HCT116 (cell line): ENCODE measurements at regions not wholly inside any gene's neighbourhood (a gene's known extent, or its start where the extent isn't known, plus 50 kb on each side); places are given as distances from the start of the nearest gene placed in this dataset.

Experiments used
- ATAC-seq: fragments of 200-7000 bp; cut with Tn5 transposase; 2 replicates; pipeline ENCODE4 v1.9.1; 2020; ENCODE audit warnings: mild to moderate bottlenecking, moderate library complexity
- BruUV-seq: library from RNA; stranded (reverse); fragments of 400-500 nt; replicated peaks from 2 replicates; lab custom pipeline; 2021; lab: Mats Ljungman, UMichigan
- CTCF ChIA-PET: fragments of 300-600 bp; sonication (Branson Sonifier 250); formaldehyde crosslinking; loops from one replicate; lab custom pipeline; 2021; ENCODE audit warnings: antibody characterized with exemption; lab: Charles Lee
- POLR2A ChIA-PET: fragments of 300-600, 350-600 bp; sonication (Branson Sonifier 250); formaldehyde crosslinking; loops from one replicate; lab custom pipeline; 2021; ENCODE audit warnings: antibody characterized with exemption; lab: Charles Lee
- RAD21 ChIA-PET, 2 experiments: fragments of 300-600 bp; sonication (Branson Sonifier 250); formaldehyde crosslinking; loops; one replicate each; lab custom pipeline; 2023; ENCODE audit warnings: low total read pairs in 2 of 2; ENCODE audit not compliant: uncharacterized antibody in 2 of 2, unreplicated experiment in 2 of 2, low non-redundant PET in 1 of 2; lab: Charles Lee
- DNase-seq: peaks from one replicate; pipeline ENCODE4 v3.0.0-alpha.2; 2010; ENCODE audit warnings: low read depth, low spot score
- H2AFZ ChIP-seq: fragments of 200-600 bp; shearing (Covaris generic), sonication (generic); 2 replicates; pipeline ENCODE4 v1.6.1; 2017; ENCODE audit warnings: low read depth, mixed run types, mixed read lengths, antibody characterized with exemption, low read length; ENCODE audit not compliant: poor library complexity, severe bottlenecking
- H3K27ac ChIP-seq: 2 replicates; pipeline ENCODE4 v1.5.1; 2012; ENCODE audit warnings: low read depth, low read length
- H3K27me3 ChIP-seq: fragments of 200-600 bp; sonication (generic); 2 replicates; pipeline ENCODE4 v1.6.1; 2016; ENCODE audit warnings: mixed run types, low read length, mixed read lengths; ENCODE audit not compliant: insufficient read depth
- H3K36me3 ChIP-seq, 2 experiments: fragments of 200-500 bp in 1 of 2; fragments of 200-600 bp in 1 of 2; sonication (Bioruptor generic) in 1 of 2; sonication (generic) in 1 of 2; 2 replicates each; pipeline versions ENCODE4 v1.5.1 to v1.6.1; 2014 to 2016; ENCODE audit warnings: low read length in 2 of 2, inconsistent platforms in 1 of 2, mixed read lengths in 1 of 2, mixed run types in 1 of 2; ENCODE audit not compliant: insufficient read depth in 2 of 2, control insufficient read depth in 1 of 2
- H3K4me1 ChIP-seq, 2 experiments: fragments of 200-600 bp in 1 of 2; sonication (generic) in 1 of 2; 2 replicates each; pipeline versions ENCODE4 v1.5.1 to v1.6.1; 2012 to 2017; ENCODE audit warnings: low read length in 2 of 2, inconsistent platforms in 1 of 2, mild to moderate bottlenecking in 1 of 2, mixed read lengths in 1 of 2, mixed run types in 1 of 2, moderate library complexity in 1 of 2; ENCODE audit not compliant: insufficient read depth in 2 of 2, control insufficient read depth in 1 of 2
- H3K4me2 ChIP-seq: fragments of 200-600 bp; sonication (generic); 2 replicates; pipeline ENCODE4 v1.6.1; 2017; ENCODE audit warnings: mixed run types, low read length, mixed read lengths
- H3K4me3 ChIP-seq, 2 experiments: fragments of 200-600 bp in 1 of 2; sonication (generic) in 1 of 2; replicated peaks in 1 of 2; 2 replicates each; pipeline ENCODE4 v1.5.1; 2011 to 2016; ENCODE audit warnings: low read length in 2 of 2, control low read depth in 1 of 2, low read depth in 1 of 2, mild to moderate bottlenecking in 1 of 2, mixed read lengths in 1 of 2, mixed run types in 1 of 2
- H3K79me2 ChIP-seq: fragments of 200-600 bp; sonication (generic); 2 replicates; pipeline ENCODE4 v1.6.1; 2017; ENCODE audit warnings: mild to moderate bottlenecking, mixed run types, low read length, moderate library complexity, mixed read lengths; ENCODE audit not compliant: insufficient read depth
- H3K9ac ChIP-seq: fragments of 200-600 bp; sonication (generic); 2 replicates; pipeline ENCODE4 v1.6.1; 2016; ENCODE audit warnings: low read length, mixed read lengths
- H3K9me2 ChIP-seq: fragments of 200-600 bp; sonication (generic), shearing (Covaris generic); 2 replicates; pipeline ENCODE4 v1.6.1; 2017; ENCODE audit warnings: mixed run types, mild to moderate bottlenecking, moderate library complexity; ENCODE audit not compliant: insufficient read depth
- H3K9me3 ChIP-seq, 2 experiments: fragments of 200-500 bp in 1 of 2; fragments of 200-600 bp in 1 of 2; sonication (Bioruptor generic) in 1 of 2; sonication (generic) in 1 of 2; 2 replicates each; pipeline ENCODE4 v1.6.1; 2014 to 2017; ENCODE audit warnings: low read length in 2 of 2, mixed read lengths in 2 of 2, inconsistent platforms in 1 of 2, low read depth in 1 of 2, mild to moderate bottlenecking in 1 of 2, mixed run types in 1 of 2, moderate library complexity in 1 of 2; ENCODE audit not compliant: control insufficient read depth in 1 of 2, insufficient read depth in 1 of 2
- H4K20me1 ChIP-seq: fragments of 200-600 bp; sonication (generic), shearing (Covaris generic); 2 replicates; pipeline ENCODE4 v1.6.1; 2017; ENCODE audit warnings: mixed run types, mild to moderate bottlenecking, moderate library complexity; ENCODE audit not compliant: insufficient read depth
- CBX3 ChIP-seq: IDR thresholded peaks from 2 replicates; pipeline ENCODE4 v1.6.1; 2012; ENCODE audit warnings: low read depth
- CEBPB ChIP-seq: IDR thresholded peaks from 2 replicates; pipeline ENCODE4 v1.6.1; 2012; ENCODE audit warnings: low read depth
- CTCF ChIP-seq, 3 experiments: fragments of 200-600 bp in 1 of 3; sonication (generic) in 1 of 3; IDR thresholded peaks in 2 of 3; conservative IDR thresholded peaks in 1 of 3; 2 replicates each; pipeline ENCODE4 v1.5.1; 2012 to 2017; ENCODE audit warnings: low read depth in 2 of 3, low read length in 2 of 3, antibody characterized with exemption in 1 of 3, borderline replicate concordance in 1 of 3, control low read depth in 1 of 3, mild to moderate bottlenecking in 1 of 3, mixed read lengths in 1 of 3, mixed run types in 1 of 3, moderate library complexity in 1 of 3; ENCODE audit not compliant: insufficient read depth in 1 of 3
- EGR1 ChIP-seq: IDR thresholded peaks from 2 replicates; pipeline ENCODE4 v1.6.1; 2012; ENCODE audit warnings: low read depth
- EZH2 ChIP-seq: fragments of 200-600 bp; sonication (generic); IDR thresholded peaks from 2 replicates; pipeline ENCODE4 v1.6.1; 2017; ENCODE audit warnings: antibody characterized with exemption, mixed run types
- JUND ChIP-seq: IDR thresholded peaks from 2 replicates; pipeline ENCODE4 v1.6.1; 2012
- RAD21 ChIP-seq: IDR thresholded peaks from 2 replicates; pipeline ENCODE4 v1.6.1; 2012; ENCODE audit warnings: low read depth, mild to moderate bottlenecking
- SIN3A ChIP-seq: IDR thresholded peaks from 2 replicates; pipeline ENCODE4 v1.6.1; 2012; ENCODE audit warnings: low read depth
- SP1 ChIP-seq: IDR thresholded peaks from 2 replicates; pipeline ENCODE4 v1.6.1; 2012; ENCODE audit warnings: low read depth
- YY1 ChIP-seq: IDR thresholded peaks from 2 replicates; pipeline ENCODE4 v1.6.1; 2011; ENCODE audit warnings: low read length, low read depth, moderate library complexity, mild to moderate bottlenecking; ENCODE audit not compliant: insufficient replicate concordance; ENCODE audit errors: extremely low read depth
- ZBTB33 ChIP-seq: IDR thresholded peaks from 2 replicates; pipeline ENCODE4 v1.6.1; 2011; ENCODE audit warnings: mild to moderate bottlenecking, low read length, moderate library complexity; ENCODE audit not compliant: insufficient replicate concordance; ENCODE audit errors: extremely low read depth
- ZFX ChIP-seq: fragments of 450-650 bp; IDR thresholded peaks from 2 replicates; pipeline ENCODE4 v1.6.1; 2017
- intact Hi-C: fragments of 100-400 bp; cut with micrococcal nuclease; formaldehyde crosslinking; loops from 2 replicates; pipeline ENCODE4 v1.10.0; 2022

GRCh38 chr13:44267980-44268379 is 105.6 kb upstream of the SERP2 start:
- TF ChIP-seq CBX3: no peak
- TF ChIP-seq EZH2: no peak
- no peak for TF ChIP-seq RAD21
- TF ChIP-seq CTCF (IDR thresholded peaks at IDR 0.05 in 2 of 3, conservative IDR thresholded peaks at IDR 0.05 in 1 of 3; ENCODE audit: borderline replicate concordance in 1 of 3, insufficient read depth in 1 of 3, low read depth in 2 of 3, low read length in 2 of 3): no peak
- no peak for TF ChIP-seq SP1
- TF ChIP-seq JUND: no peak
- no peak for TF ChIP-seq SIN3A
- TF ChIP-seq EGR1: no peak
- TF ChIP-seq YY1: no peak
- TF ChIP-seq ZFX: no peak
- TF ChIP-seq ZBTB33: no peak
- no peak for TF ChIP-seq CEBPB
- H3K27me3 ChIP-seq: no peaks in the 10 kb centered on the region
- H3K4me1 ChIP-seq: peaks cover 0 to 17% of the 10 kb centered on the region in 2 experiments; a peak in 1 of 4 replicates
- no peak overlapping the region for H3K9ac ChIP-seq
- no peaks in the 10 kb centered on the region for H3K9me3 ChIP-seq
- intact Hi-C loops: no loop called here
- no peak for DNase-seq
- H3K36me3 ChIP-seq: no peaks in the 10 kb centered on the region
- no peak overlapping the region for H3K27ac ChIP-seq
- ATAC-seq: no peak
- ChIA-PET CTCF (no interaction called here), RAD21 (no interaction called here), POLR2A (interaction anchor here (1.0 kb wide), 1 partner anchor 169 kb away, joined by 3 read pairs; no protein-coding TSS in a partner anchor)
- no peak overlapping the region for H3K4me3 ChIP-seq
- no peaks in the 10 kb centered on the region for H4K20me1 ChIP-seq
- H3K4me2 ChIP-seq: no peak overlapping the region
- no peaks in the 10 kb centered on the region for H3K79me2 ChIP-seq
- H3K9me2 ChIP-seq: no peaks in the 10 kb centered on the region
- H2AFZ ChIP-seq: no peak overlapping the region
- BruUV-seq: no TSS peak
